RWPE1 (cell line): ENCODE measurements at regions not wholly inside any gene's neighbourhood (a gene's known extent, or its start where the extent isn't known, plus 50 kb on each side); places are given as distances from the start of the nearest gene placed in this dataset.

Experiments used
- CTCF ChIA-PET: fragments of 350-600 bp; sonication (Branson Sonifier 250); formaldehyde crosslinking; extraction: SDS; loops from one replicate; lab custom pipeline; 2021; lab: Yijun Ruan, JAX
- POLR2A ChIA-PET: fragments of 400-600 bp; formaldehyde crosslinking; extraction: SDS; loops from one replicate; lab custom pipeline; 2020; ENCODE audit warnings: antibody characterized with exemption; ENCODE audit not compliant: low non-redundant PET; lab: Yijun Ruan, JAX
- DNase-seq: peaks from one replicate; pipeline ENCODE4 v3.0.0; 2012; ENCODE audit warnings: low spot score
- H3K27ac ChIP-seq: fragments of 450-650 bp; 2 replicates; pipeline ENCODE4 v1.5.1; 2017
- TF ChIP-seq, protein P1 (sequence below): fragments of 450-650 bp; conservative IDR thresholded peaks from 2 replicates; pipeline ENCODE4 v1.5.1; 2017; ENCODE audit warnings: low read depth, mild to moderate bottlenecking

DNA sequence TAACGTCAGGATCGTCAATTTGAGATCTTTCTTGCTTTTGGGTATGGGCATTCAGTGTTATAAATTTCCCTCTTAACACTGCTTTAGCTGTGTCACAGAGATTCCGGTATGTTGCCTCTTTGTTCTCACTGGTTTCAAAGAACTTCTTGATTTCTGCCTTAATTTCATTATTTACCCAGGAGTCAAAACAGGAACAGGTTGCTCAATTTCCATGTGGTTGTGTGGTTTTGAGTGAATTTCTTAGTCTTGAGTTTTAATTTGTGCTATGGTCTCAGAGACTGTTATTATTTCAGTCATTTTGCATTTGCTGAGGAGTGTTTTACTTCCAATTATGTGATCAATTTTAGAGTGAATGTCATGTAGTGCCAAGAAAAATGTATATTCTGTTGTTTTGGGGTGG, 153.1 kb downstream of the PCDH17 start:
- ChIA-PET POLR2A (no interaction called here), CTCF (no interaction called here)
- TF ChIP-seq, protein P1, sequence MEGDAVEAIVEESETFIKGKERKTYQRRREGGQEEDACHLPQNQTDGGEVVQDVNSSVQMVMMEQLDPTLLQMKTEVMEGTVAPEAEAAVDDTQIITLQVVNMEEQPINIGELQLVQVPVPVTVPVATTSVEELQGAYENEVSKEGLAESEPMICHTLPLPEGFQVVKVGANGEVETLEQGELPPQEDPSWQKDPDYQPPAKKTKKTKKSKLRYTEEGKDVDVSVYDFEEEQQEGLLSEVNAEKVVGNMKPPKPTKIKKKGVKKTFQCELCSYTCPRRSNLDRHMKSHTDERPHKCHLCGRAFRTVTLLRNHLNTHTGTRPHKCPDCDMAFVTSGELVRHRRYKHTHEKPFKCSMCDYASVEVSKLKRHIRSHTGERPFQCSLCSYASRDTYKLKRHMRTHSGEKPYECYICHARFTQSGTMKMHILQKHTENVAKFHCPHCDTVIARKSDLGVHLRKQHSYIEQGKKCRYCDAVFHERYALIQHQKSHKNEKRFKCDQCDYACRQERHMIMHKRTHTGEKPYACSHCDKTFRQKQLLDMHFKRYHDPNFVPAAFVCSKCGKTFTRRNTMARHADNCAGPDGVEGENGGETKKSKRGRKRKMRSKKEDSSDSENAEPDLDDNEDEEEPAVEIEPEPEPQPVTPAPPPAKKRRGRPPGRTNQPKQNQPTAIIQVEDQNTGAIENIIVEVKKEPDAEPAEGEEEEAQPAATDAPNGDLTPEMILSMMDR, result no peak
- H3K27ac ChIP-seq, result no peak overlapping the region
- no peak for DNase-seq

DNA sequence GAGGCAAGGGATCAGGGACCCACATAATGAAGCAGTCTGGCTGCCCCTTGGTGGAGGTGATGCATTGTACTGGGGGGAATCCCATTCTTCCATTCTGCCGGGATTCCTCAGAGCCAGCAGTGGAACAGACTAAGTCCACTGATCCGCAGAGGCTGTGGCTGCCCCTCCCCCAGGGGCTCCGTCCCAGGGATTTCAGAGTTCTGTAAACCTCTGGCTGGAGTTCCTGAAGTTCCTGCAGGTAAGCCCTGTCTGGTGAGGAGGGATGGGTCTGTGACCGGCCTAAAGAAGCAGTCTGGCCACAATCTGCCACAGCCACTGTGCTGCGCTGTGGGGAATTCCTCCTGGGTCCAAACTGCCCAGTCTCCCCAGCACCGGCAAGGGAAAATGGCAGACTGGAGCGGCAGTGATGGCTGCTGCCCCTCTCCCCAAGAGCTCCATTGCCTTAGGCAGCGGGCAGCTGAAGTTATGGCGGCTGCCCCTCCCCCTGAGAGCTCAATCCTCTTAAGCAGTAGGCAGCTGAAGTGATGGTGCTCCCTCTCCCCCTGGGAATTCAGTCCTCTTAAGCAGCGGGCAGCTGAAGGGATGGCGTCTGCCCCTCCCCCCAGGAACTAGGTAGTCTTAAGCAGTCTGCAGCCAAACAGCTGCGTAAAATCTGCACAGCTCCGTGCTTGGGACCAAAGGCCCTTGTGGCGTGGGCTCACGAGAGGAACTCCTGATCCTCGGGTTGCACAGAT, 155.7 kb downstream of the PCDH17 start:
- no peak overlapping the region for H3K27ac ChIP-seq
- ChIA-PET POLR2A (no interaction called here), CTCF (interaction anchor here (0.6 kb wide), 1 partner anchor 27 kb away, joined by 3 read pairs; no protein-coding TSS in a partner anchor)
- TF ChIP-seq, protein P1, result no peak
- DNase-seq, result no peak

DNA sequence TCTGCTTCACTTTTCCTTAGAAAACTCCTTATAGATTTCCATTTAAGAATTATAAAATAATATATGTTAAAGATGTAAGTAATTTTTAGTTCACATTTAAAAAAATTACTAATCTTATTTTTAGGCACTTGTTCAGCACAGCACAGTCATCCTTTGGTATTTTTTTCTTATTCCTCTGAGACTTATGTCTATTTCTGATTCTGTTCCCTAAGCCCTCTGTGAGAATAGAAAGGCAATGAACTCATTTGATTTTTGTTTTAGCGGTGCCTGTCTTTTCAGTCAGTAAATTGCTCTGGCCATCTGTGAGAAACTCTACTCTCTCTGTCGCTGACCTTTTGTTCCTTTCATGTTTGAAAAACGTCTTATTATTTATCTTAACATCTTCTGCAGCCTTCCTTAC, 168.1 kb downstream of the PCDH17 start:
- no peak for DNase-seq
- H3K27ac ChIP-seq, result no peak overlapping the region
- POLR2A ChIA-PET, result no interaction called here
- CTCF ChIA-PET, result no interaction called here
- TF ChIP-seq, protein P1, result no peak

DNA sequence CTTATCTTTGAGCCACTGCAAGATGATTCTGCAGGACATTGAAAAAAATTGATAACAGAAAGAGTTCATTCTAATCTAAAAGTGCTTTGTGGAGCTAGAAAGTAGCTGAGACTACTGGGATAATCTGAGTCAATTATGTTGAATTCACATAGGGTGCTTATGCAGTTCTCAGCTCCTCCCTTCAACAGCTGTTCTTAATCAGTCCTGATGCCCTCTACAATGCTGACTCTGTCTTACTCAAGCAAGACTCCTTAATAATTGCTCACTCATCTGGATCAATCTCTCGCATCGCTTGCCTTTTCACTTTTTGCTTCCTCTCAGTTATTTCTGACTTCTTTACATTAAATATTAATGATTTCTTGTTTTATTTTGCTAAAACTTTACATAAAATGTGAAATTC, 182.1 kb downstream of the PCDH17 start:
- POLR2A ChIA-PET, result no interaction called here
- H3K27ac ChIP-seq, result no peak overlapping the region
- no peak for DNase-seq
- TF ChIP-seq, protein P1, result no peak
- CTCF ChIA-PET, result no interaction called here

DNA sequence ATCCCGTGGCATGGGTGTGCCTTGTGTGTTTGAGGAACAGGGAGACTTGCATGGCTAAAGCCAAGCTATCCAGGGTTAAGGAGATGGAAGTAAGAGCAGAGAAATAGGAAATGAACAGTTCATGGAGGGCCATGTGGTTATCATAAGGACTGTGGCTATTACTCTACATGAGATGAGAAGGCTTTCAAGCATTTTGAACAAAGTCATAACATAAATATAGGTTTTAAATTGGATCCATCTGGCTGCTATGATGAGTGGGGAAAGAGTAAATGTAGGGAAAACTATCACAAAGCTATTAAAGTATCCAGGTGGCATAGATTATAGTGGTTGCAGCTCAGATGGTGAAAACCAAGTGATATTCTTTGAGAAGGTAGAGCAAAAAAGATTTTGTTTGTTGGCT, 184.1 kb downstream of the PCDH17 start:
- no peak overlapping the region for H3K27ac ChIP-seq
- no peak for DNase-seq
- TF ChIP-seq, protein P1, result no peak
- CTCF ChIA-PET, result no interaction called here
- POLR2A ChIA-PET, result no interaction called here

DNA sequence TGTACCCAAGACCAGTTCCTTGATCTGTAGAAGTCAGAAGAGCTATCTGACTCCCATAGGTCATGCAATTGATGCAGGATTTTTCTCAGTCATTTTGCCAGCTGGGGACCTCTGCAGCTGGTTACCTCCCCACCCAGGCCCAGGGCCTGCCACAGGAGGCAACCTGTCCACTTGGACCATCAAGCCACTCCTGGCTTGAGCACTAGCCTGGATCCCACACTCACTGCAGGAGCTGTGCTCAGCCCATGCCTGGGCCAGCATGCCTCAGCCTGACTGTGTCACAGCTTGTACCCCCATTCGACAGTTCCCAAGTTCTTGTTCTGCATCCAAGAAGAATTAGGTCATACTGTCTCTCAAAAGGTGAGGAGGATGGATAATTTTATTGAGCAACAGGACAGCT, 189.4 kb downstream of the PCDH17 start:
- no peak overlapping the region for H3K27ac ChIP-seq
- CTCF ChIA-PET, result no interaction called here
- DNase-seq, result no peak
- TF ChIP-seq, protein P1, result no peak
- POLR2A ChIA-PET, result no interaction called here
